AG04449 (cell line): ENCODE measurements at regions not wholly inside any gene's neighbourhood (a gene's known extent, or its start where the extent isn't known, plus 50 kb on each side); places are given as distances from the start of the nearest gene placed in this dataset.
A peak's percentile ranks its signal among the peaks of the same experiment; 100 is the strongest.

Source experiments
- CTCF ChIA-PET: fragments of 350-600 bp; formaldehyde crosslinking; extraction: SDS; loops from one replicate; lab custom pipeline; 2021; ENCODE audit warnings: antibody characterized with exemption; lab: Yijun Ruan, JAX
- POLR2A ChIA-PET: fragments of 400-600, 350-600 bp; formaldehyde crosslinking; extraction: SDS; loops from one replicate; lab custom pipeline; 2020; ENCODE audit warnings: antibody characterized with exemption, inconsistent platforms; lab: Yijun Ruan, JAX
- DNase-seq: peaks from one replicate; pipeline ENCODE4 v3.0.0-alpha.2; 2010; ENCODE audit warnings: low read depth, low spot score
- H3K4me3 ChIP-seq: 2 replicates; pipeline ENCODE4 v1.5.1; 2011; ENCODE audit warnings: low read depth, mild to moderate bottlenecking, control low read depth, low read length
- CTCF ChIP-seq: IDR thresholded peaks from one replicate; pipeline ENCODE4 v1.5.1; 2011; ENCODE audit warnings: mild to moderate bottlenecking, moderate library complexity, low read length, control low read depth, inconsistent platforms; ENCODE audit not compliant: insufficient read depth; ENCODE audit errors: missing control alignments

GRCh38 chr4:127155116-127155515, 477.6 kb upstream of the INTU start:
- no peak for TF ChIP-seq CTCF
- H3K4me3 ChIP-seq, result no peak overlapping the region
- DNase-seq, result no peak
- ChIA-PET CTCF (no interaction called here), POLR2A (no interaction called here)

- ChIA-PET POLR2A (no interaction called here), CTCF (no interaction called here)
- no peak for TF ChIP-seq CTCF
- no peak for DNase-seq
- H3K4me3 ChIP-seq, result no peak overlapping the region
Measured at GRCh38 chr4:127155555-127155954, 477.2 kb upstream of the INTU start.

- no peak for TF ChIP-seq CTCF
- peak; percentile 73 for DNase-seq
- ChIA-PET POLR2A (no interaction called here), CTCF (interaction anchor here (0.9 kb wide), 1 partner anchor 22 kb away, joined by 3 read pairs; no protein-coding TSS in a partner anchor)
- no peak overlapping the region for H3K4me3 ChIP-seq
Measured at GRCh38 chr4:127162741-127163140, 470.0 kb upstream of the INTU start.

- ChIA-PET POLR2A (no interaction called here), CTCF (no interaction called here)
- H3K4me3 ChIP-seq, result no peak overlapping the region
- no peak for TF ChIP-seq CTCF
- DNase-seq, result no peak
Measured at GRCh38 chr4:127165971-127166370, 466.8 kb upstream of the INTU start.

- ChIA-PET POLR2A (interaction anchor here (0.6 kb wide), 1 partner anchor 516 kb away, joined by 3 read pairs; no protein-coding TSS in a partner anchor), CTCF (no interaction called here)
- DNase-seq, result no peak
- H3K4me3 ChIP-seq, result no peak overlapping the region
- TF ChIP-seq CTCF, result no peak
Measured at GRCh38 chr4:127174201-127174600, 458.6 kb upstream of the INTU start.

- CTCF ChIA-PET, result no interaction called here
- no peak for DNase-seq
- no peak for TF ChIP-seq CTCF
- POLR2A ChIA-PET, result no interaction called here
- no peak overlapping the region for H3K4me3 ChIP-seq
Measured at GRCh38 chr4:127174616-127175015, 458.1 kb upstream of the INTU start.
